Muscle of back (tissue), 3 donors: ENCODE measurements at regions not wholly inside any gene's neighbourhood (a gene's known extent, or its start where the extent isn't known, plus 50 kb on each side); places are given as distances from the start of the nearest gene placed in this dataset.

ENCODE experiments used
- DNase-seq, 3 donors: peaks; one replicate each; pipeline versions ENCODE4 v3.0.0 to v3.0.0-alpha.2; 2013

GRCh38 chr13:24081387-24081786 lies 79.1 kb upstream of the SPATA13 start:
- DNase-seq: no peak

- no peak for DNase-seq
Measured at GRCh38 chr13:24083141-24083540, 77.4 kb upstream of the SPATA13 start.

- DNase-seq: no peak
Measured at GRCh38 chr13:24083722-24084421, 76.6 kb upstream of the SPATA13 start.

- no peak for DNase-seq
Measured at GRCh38 chr13:24085662-24086061, 74.9 kb upstream of the SPATA13 start.

GRCh38 chr13:24086642-24087041 lies 73.9 kb upstream of the SPATA13 start:
- DNase-seq: no peak

GRCh38 chr13:24087605-24088225 lies 72.8 kb upstream of the SPATA13 start:
- DNase-seq: peak in 1 of 3 donors; percentile 37

DNA sequence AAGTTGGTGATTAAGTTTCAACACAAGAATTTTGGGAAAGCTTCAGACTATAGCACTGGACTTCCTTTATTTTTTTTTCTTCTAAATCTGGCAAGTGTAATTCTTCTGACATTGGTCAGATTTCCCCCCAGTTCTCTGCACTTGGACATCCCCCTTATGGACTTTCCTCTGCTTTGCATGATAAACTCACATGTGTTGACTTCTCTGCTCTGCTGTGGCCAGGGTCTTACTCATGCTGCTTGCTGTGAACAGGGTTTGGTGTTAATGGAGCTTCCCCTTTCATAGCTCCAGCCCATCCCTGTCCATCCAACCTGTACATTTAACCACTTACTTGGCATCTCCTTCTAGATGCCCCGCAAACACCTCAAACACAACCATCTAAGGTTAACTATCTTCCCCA lies 70.5 kb upstream of the SPATA13 start:
- no peak for DNase-seq

DNA sequence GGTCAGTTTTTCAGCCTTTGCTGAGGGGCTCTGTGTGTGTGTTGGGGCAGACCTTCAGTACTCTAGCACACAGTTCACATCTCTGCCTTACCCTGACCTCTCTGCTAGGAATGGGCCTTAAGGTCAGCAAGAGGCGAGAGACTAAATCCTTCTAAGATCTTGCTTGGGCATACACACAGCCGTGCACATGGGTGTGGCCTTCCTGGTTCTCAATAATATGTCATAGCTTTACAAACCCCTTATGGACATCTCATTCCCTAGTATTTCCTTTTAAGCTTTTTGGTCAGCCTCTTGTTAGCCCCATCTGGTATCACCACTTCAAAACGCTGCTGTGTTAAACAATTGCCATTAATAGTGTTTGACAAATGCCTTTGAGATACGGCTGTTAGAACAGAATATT lies 69.4 kb upstream of the SPATA13 start:
- no peak for DNase-seq

GRCh38 chr13:24092108-24092507 lies 68.4 kb upstream of the SPATA13 start:
- no peak for DNase-seq

GRCh38 chr13:24093047-24093446 lies 67.5 kb upstream of the SPATA13 start:
- no peak for DNase-seq

- no peak for DNase-seq
Measured at GRCh38 chr13:24096659-24097058, 63.9 kb upstream of the SPATA13 start.

GRCh38 chr13:24097064-24097463 lies 63.5 kb upstream of the SPATA13 start:
- DNase-seq: no peak

DNA sequence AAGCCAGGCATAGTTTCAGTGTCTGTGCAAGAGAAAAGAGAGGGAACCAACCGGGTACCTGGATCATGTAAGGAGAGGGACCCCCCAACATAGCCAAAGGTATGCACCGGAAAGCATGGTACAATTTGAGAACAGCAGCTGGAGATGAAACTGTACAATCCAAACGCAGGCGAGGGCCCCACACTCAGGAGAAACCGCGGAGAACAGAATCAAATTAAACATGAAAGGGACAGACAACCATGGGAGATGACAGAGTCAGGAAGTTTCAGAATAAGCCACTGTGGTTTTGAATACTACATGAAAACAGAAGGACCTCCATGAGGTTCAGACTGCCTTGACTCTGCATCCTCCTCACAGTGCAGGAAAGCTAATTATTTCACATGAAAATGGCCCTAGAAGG lies 62.9 kb upstream of the SPATA13 start:
- no peak for DNase-seq

DNA sequence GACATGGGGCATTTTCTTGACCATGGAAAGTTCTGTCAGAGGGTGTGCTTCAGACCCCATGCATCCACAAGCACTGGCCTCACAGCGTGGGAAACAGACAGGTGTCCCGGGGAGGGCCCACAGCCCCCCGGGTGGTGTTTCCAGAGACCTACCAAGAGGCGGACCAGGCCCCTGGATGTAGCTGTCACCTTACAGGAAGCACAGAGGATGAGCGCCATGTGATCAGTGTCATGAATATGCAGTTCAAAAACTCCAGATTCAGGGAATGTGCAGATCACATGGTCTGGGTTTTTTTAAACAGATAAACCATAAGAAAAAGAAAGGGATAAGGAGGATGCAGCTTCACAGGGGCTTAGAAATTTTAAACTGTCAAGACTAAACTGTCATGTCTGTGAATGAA lies 61.0 kb upstream of the SPATA13 start:
- DNase-seq: no peak

GRCh38 chr13:24100188-24100587 lies 60.3 kb upstream of the SPATA13 start:
- no peak for DNase-seq

DNA sequence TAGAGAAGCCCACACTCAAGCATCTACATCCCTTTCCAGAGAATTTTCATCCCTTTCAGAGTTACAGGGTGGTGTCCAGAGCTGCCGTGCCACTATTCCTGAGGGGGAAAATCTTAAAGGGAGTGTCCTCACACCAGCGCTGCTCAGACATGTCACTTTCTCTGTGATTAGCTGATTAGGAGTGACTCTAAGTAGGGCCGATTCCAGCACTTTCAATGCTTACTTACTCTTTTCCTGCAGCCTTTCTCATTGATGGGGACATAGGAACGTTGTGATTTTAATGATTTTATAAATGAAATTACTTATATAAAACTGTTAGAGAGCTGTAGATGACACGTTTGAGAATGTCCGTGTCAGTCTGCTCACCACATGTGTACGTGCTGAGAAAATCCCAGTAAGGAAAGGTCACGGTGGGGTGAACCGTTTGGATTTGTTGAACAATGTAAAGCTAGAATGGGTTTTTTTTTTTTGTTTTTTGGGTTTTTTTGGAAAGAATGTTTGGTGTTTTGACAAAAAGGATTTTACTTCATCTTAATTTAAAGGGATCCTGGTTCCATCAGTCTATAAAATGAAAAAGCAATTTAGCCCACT lies 56.6 kb upstream of the SPATA13 start:
- DNase-seq: no peak

DNA sequence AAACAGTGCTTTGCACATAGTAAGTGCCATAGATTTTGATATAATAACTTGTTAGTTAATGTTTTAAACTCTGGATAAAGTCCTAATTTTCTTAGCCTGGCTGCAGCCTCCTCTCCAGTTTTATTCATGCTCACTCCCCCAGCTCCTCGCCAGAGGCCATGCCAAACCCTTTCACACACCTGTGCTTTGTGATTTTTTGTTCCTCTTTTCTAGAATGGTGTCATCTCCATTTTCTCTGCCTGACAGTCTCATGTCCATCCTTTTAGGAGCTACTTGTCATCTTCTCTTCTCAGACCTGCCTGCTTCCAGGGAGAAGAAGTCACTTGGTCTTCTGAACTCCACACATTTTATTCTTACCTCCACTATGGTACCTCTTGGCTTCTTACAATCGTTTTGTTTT lies 55.8 kb upstream of the SPATA13 start:
- DNase-seq: no peak

DNA sequence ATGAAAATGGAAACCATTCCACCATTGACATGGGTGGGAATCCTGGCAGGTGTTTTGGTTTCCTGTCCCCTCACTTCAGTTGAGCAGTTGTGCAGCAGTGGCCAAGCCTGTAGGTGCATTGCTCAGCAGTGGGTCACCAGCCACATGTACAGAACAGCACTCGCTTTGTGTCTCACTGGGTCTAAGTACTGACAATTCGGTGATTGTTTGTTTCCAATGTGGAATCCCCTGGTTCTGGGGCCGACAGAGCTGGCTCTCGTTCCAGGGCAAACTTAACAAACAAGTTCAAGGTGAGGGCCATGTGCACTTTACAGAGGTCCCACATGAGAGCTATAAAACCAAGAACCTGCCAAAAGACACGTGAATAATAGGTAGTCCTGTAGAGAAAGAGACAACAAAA lies 54.1 kb upstream of the SPATA13 start:
- DNase-seq: no peak

GRCh38 chr13:24107955-24108614 lies 52.4 kb upstream of the SPATA13 start:
- DNase-seq: no peak

- no peak for DNase-seq
Measured at GRCh38 chr13:24108615-24108965, 51.9 kb upstream of the SPATA13 start.

DNA sequence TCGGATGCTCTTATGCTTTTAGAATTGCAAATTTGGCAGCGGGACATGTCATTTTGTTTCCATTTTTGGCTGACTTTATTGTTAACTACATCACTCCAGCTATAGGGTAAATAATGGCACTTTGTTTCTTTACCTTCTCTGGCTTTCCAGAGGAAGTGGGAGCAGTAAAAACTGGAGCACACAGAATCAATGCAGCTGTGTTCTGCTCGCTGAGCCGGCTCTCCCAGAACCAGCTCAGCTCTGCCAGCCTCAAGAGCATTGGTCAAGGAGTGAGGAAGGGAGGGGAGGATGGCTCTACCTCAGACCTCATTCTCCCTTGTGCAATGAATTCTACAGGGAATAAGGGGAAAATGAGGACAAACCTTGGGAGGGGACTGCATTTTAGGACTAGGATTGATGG lies 50.5 kb upstream of the SPATA13 start:
- DNase-seq: no peak
